ENCODE measurements at regions not wholly inside any gene's neighbourhood (a gene's known extent, or its start where the extent isn't known, plus 50 kb on each side); places are given as distances from the start of the nearest gene placed in this dataset.
A peak's percentile ranks its signal among the peaks of the same experiment; 100 is the strongest.

DNA sequence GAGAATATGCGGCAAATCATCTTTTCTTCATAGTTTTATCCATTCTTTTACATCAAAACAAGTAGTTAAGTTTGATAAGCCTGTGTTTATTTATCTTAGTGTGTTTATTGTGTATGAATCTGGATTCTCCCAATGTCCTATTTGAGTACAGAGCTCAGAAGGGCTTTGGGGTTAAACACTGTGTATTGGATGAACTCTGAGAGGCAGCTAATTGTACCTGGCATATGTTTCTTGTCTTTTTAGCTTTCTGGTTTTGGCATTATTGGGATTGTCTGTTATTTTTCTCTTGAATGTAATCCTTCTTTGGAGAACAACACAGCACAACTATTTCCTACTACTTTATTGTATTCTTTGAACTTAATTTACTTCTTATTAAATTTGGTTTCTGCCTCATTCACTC lies 906.9 kb downstream of the ADGRL2 start:
- DNase-seq: no peak

DNA sequence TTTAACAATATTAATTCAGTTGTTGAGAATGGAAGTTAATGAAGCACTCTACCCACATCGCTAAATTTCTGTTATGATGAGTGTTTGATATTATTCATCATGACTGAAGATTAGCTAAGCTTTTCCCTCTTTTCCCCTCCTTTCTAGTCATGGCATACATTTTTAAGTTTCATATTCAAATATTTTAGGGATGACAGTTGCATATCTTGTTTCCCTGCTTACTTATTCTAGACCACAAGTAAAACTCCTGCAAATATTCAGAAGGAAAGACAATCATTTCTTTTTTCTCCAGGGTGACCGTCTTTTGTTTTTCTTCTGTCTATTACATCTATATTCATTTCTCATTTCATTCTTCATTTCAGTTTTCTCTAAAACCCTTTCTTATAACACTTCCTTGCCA lies 906.0 kb downstream of the ADGRL2 start:
- no peak for DNase-seq

GRCh38 chr1:82704966-82705365 lies 904.2 kb downstream of the ADGRL2 start:
- no peak for DNase-seq

GRCh38 chr1:82704393-82704792 lies 903.7 kb downstream of the ADGRL2 start:
- no peak for DNase-seq

GRCh38 chr1:82703951-82704350 lies 903.2 kb downstream of the ADGRL2 start:
- peak; percentile 2 for DNase-seq

- DNase-seq: no peak
Observed at GRCh38 chr1:82700476-82700875, 899.7 kb downstream of the ADGRL2 start.

DNA sequence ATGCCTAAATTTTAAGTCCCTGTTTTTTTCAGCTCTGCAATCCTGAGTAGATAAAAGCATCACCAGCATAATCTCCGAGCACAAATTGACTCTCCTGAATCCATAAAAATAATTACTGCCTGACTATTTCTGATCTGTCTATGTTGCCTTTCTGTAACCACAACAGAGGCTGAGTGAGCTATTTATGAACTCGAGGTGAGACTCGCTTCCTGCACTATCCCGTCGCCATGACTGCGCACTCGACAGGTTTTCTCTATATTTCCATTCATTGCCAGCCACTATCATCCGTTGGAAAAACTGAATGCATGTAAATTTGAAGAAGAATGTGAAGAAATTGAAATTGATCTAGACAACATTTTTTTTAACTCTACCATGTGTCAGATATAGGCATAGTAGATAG lies 897.2 kb downstream of the ADGRL2 start:
- DNase-seq: no peak

GRCh38 chr1:82695443-82695842 lies 894.7 kb downstream of the ADGRL2 start:
- DNase-seq: no peak

- DNase-seq: no peak
Observed at GRCh38 chr1:82690411-82690810, 889.7 kb downstream of the ADGRL2 start.

DNA sequence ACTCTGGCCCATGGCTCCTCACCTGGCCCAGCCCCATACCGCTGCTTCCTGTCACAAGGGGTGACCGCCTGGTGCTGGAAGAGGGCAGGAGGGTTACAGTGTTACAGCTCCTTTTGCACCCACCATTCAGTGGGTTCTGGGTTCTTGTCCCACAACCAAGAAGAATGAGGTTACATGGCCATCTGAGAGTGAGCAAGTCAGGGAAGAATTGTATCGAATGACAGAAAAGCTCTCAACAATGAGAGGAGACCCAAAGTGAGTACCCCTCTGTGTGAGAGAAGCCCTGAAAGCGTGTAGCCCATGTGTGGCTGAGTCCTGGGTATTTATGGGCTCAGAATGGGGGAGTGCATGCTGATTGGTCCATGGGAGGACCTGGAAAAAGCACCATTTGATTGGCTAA lies 888.5 kb downstream of the ADGRL2 start:
- DNase-seq: no peak

DNA sequence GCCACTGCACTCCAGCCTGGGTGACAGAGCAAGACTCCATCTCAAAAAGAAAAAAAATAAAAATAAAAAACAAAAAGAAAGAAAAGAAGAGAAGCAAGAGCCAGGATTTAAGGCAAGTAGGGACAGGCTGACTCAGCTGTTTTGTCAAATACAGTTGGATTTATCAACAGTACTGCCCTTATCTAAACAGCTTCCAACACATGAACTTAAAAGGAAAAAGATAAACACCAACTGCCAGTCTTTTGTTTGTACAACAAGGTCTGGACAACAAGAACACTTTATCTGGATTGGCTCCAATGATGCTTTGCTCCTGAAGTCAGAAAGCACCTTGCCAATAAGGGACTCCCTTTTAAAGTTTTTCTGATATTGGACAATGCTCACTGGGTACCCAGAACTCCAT lies 886.0 kb downstream of the ADGRL2 start:
- DNase-seq: no peak

GRCh38 chr1:82646888-82647287 lies 846.2 kb downstream of the ADGRL2 start:
- DNase-seq: no peak

- DNase-seq: no peak
Observed at GRCh38 chr1:82646336-82646735, 845.6 kb downstream of the ADGRL2 start.

- no peak for DNase-seq
Observed at GRCh38 chr1:82644186-82644915, 843.6 kb downstream of the ADGRL2 start.

- DNase-seq: no peak
Observed at GRCh38 chr1:82640352-82640751, 839.6 kb downstream of the ADGRL2 start.

DNA sequence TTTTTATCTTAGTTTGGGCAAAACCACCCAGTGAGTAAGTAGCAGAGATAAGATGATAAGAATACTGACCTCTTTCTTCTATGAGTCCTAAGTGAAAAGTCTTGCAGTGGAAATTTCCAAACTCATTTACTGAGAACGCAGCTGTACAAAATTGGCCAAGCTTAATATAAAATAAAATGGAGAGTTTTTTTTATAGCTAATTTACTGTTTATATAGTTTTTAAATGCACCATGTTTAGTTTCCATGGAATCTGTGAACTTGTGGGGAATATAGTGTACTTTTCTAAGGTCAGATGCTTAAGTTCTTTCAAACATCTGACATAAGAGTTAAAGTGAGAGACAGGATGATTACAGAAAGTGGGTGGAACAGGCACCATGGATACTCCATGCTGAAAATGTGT lies 833.5 kb downstream of the ADGRL2 start:
- DNase-seq: no peak

- no peak for DNase-seq
Observed at GRCh38 chr1:82632155-82632554, 831.4 kb downstream of the ADGRL2 start.

- no peak for DNase-seq
Observed at GRCh38 chr1:82628887-82629286, 828.2 kb downstream of the ADGRL2 start.

GRCh38 chr1:82625537-82625936 lies 824.8 kb downstream of the ADGRL2 start:
- DNase-seq: no peak

GRCh38 chr1:82621076-82621475 lies 820.3 kb downstream of the ADGRL2 start:
- no peak for DNase-seq

GRCh38 chr1:82614090-82614489 lies 813.4 kb downstream of the ADGRL2 start:
- no peak for DNase-seq

GRCh38 chr1:82612986-82613385 lies 812.3 kb downstream of the ADGRL2 start:
- no peak for DNase-seq

DNA sequence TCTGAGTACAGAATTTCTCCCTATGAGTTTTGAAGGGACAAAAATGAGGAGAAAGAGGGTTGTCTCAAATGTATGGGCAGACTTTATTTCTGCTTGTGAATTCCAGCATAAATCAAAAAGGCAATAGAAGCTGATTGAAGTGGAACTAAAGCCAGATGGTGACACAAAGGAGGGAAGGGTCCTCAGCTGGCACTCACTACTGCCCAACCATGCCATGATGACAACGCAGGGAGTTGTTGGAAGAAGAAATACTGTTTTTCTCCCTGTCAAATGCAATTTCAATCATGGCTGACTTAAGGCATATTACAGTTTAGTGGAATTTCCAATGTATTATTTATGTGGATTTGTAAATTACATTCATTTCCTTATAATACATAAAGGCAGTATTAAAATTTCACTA lies 805.8 kb downstream of the ADGRL2 start:
- DNase-seq: no peak

GRCh38 chr1:82604524-82604923 lies 803.8 kb downstream of the ADGRL2 start:
- DNase-seq: no peak

GRCh38 chr1:82600314-82600713 lies 799.6 kb downstream of the ADGRL2 start:
- no peak for DNase-seq

Data from NCI-H69 (cell line).